ENCODE measurements at regions not wholly inside any gene's neighbourhood (a gene's known extent, or its start where the extent isn't known, plus 50 kb on each side); places are given as distances from the start of the nearest gene placed in this dataset.

DNA sequence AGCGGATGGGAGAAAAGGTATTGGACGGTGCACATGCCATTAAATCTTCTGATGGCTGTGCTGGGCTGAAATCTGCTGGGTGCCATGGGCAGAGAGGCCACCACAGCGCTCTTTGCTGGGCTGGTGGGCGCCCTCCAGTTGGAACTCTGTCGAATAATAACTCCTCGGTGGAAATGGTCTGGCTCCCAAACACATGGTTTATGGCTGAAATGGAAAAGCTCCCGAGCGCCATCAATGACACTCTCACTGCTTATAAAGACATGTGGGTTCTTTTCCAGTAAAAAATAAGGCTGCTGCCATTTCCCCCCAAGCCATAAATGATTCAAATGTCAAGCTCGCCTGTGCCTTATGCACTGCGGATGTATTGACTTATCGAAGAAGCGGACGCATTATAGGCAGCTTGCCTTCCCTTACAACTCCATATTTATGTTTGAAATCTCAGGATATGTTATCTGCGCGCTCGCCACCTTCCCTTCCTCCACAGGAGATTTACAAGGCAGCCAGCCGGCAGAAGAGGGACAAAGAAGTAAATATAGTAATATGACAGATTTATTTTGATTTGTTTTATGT is 239.0 kb upstream of the MKI67 start:
- TF ChIP-seq, protein P1, sequence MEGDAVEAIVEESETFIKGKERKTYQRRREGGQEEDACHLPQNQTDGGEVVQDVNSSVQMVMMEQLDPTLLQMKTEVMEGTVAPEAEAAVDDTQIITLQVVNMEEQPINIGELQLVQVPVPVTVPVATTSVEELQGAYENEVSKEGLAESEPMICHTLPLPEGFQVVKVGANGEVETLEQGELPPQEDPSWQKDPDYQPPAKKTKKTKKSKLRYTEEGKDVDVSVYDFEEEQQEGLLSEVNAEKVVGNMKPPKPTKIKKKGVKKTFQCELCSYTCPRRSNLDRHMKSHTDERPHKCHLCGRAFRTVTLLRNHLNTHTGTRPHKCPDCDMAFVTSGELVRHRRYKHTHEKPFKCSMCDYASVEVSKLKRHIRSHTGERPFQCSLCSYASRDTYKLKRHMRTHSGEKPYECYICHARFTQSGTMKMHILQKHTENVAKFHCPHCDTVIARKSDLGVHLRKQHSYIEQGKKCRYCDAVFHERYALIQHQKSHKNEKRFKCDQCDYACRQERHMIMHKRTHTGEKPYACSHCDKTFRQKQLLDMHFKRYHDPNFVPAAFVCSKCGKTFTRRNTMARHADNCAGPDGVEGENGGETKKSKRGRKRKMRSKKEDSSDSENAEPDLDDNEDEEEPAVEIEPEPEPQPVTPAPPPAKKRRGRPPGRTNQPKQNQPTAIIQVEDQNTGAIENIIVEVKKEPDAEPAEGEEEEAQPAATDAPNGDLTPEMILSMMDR (IDR thresholded peaks at IDR 0.05): no peak
- no peak for TF ChIP-seq POLR2A (IDR thresholded peaks at IDR 0.05)
